Endodermal cell (in vitro differentiated cells): ENCODE measurements at regions not wholly inside any gene's neighbourhood (a gene's known extent, or its start where the extent isn't known, plus 50 kb on each side); places are given as distances from the start of the nearest gene placed in this dataset.

Experiments used
- DNase-seq: peaks from one replicate; pipeline ENCODE4 v3.0.0-alpha.2; 2017
- H3K27ac ChIP-seq: 2 replicates; pipeline ENCODE4 v1.5.1; 2013; ENCODE audit warnings: mild to moderate bottlenecking, low read depth, low read length, moderate library complexity
- H3K27me3 ChIP-seq: 2 replicates; pipeline ENCODE4 v1.6.1; 2013; ENCODE audit warnings: mild to moderate bottlenecking, low read length, moderate library complexity; ENCODE audit not compliant: insufficient read depth, control insufficient read depth, poor library complexity, severe bottlenecking
- H3K36me3 ChIP-seq: 2 replicates; pipeline ENCODE4 v1.7.0; 2013; ENCODE audit warnings: mild to moderate bottlenecking, low read length, moderate library complexity; ENCODE audit not compliant: control insufficient read depth, insufficient read depth
- H3K4me1 ChIP-seq: one replicate; pipeline ENCODE4 v1.7.0; 2013; ENCODE audit warnings: low read length; ENCODE audit not compliant: control insufficient read depth, insufficient read depth
- H3K4me3 ChIP-seq: 2 replicates; pipeline ENCODE4 v1.5.1; 2013; ENCODE audit warnings: mild to moderate bottlenecking, low read length, moderate library complexity
- H3K9ac ChIP-seq: 2 replicates; pipeline ENCODE4 v1.6.1; 2013; ENCODE audit warnings: mild to moderate bottlenecking, low read length, moderate library complexity; ENCODE audit not compliant: poor library complexity, severe bottlenecking; ENCODE audit errors: extremely low read depth
- H3K9me3 ChIP-seq: 2 replicates; pipeline ENCODE4 v1.6.1; 2013; ENCODE audit warnings: mild to moderate bottlenecking, low read length, moderate library complexity; ENCODE audit not compliant: control insufficient read depth
- H3K27ac Mint-ChIP-seq: 2 replicates; pipeline ENCODE4 v1.8.0; 2020; ENCODE audit warnings: mixed read lengths
- H3K27me3 Mint-ChIP-seq: 2 replicates; pipeline ENCODE4 v1.8.0; 2021; ENCODE audit warnings: mild to moderate bottlenecking, mixed read lengths; ENCODE audit not compliant: insufficient read depth
- H3K36me3 Mint-ChIP-seq: 2 replicates; pipeline ENCODE4 v1.8.0; 2020; ENCODE audit warnings: low read depth, mixed read lengths
- H3K4me1 Mint-ChIP-seq: 2 replicates; pipeline ENCODE4 v1.8.0; 2020; ENCODE audit warnings: mixed read lengths
- H3K4me3 Mint-ChIP-seq: 2 replicates; pipeline ENCODE4 v1.8.0; 2020; ENCODE audit warnings: mild to moderate bottlenecking, moderate library complexity, mixed read lengths
- H3K9me3 Mint-ChIP-seq: 2 replicates; pipeline ENCODE4 v1.8.0; 2020; ENCODE audit warnings: mild to moderate bottlenecking, mixed read lengths
- WGBS, 2 experiments: methylation state at CpG; one replicate each; pipeline versions ENCODE4 v1.1.5 to v1.1.7; 2013; ENCODE audit warnings: missing lambda C conversion rate in 2 of 2, mixed read lengths in 1 of 2; ENCODE audit not compliant: insufficient coverage in 1 of 2, insufficient read length in 1 of 2; 5-methylcytosine and 5-hydroxymethylcytosine counted together
- TF ChIP-seq, protein P1 (sequence below): fragments of 200-600 bp; sonication (generic); conservative IDR thresholded peaks from 2 replicates; pipeline ENCODE4 v1.5.0; 2021; ENCODE audit warnings: antibody characterized with exemption, mild to moderate bottlenecking

DNA sequence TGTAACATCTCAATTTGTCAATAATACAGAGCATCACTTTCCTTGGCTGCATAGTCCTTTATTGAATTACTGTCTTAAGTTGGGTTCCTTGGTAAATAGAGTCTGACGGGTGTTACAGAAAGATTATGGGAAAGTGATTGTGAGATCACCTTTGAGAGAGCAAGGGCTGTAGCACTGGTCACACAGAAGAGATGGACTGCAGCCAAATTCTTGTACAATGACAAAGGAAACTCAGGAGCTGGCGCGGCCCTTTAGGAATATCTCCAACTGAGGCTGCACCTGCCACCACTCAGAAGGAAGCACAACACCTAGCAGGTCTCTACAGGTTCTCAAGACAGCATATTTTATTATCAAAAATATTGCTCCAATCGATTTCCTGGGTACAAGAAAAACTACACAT lies 350.0 kb upstream of the ISL1 start:
- Mint-ChIP-seq H3K27me3 (peaks cover 8% of the 10 kb centered on the region), H3K4me1 (peaks cover 14% of the 10 kb centered on the region), H3K9me3 (no peaks in the 10 kb centered on the region), H3K4me3 (no peak overlapping the region), H3K27ac (no peak overlapping the region), H3K36me3 (no peaks in the 10 kb centered on the region)
- H3K4me1 ChIP-seq: no peaks in the 10 kb centered on the region
- no peak overlapping the region for H3K27ac ChIP-seq
- no peak for DNase-seq
- no peak overlapping the region for H3K9ac ChIP-seq
- H3K27me3 ChIP-seq: no peaks in the 10 kb centered on the region
- no peaks in the 10 kb centered on the region for H3K36me3 ChIP-seq
- WGBS, 2 experiments: 90 to 100% methylated on average over 3 to 4 of the region's 4 CpGs
- H3K9me3 ChIP-seq: no peaks in the 10 kb centered on the region
- TF ChIP-seq, protein P1, sequence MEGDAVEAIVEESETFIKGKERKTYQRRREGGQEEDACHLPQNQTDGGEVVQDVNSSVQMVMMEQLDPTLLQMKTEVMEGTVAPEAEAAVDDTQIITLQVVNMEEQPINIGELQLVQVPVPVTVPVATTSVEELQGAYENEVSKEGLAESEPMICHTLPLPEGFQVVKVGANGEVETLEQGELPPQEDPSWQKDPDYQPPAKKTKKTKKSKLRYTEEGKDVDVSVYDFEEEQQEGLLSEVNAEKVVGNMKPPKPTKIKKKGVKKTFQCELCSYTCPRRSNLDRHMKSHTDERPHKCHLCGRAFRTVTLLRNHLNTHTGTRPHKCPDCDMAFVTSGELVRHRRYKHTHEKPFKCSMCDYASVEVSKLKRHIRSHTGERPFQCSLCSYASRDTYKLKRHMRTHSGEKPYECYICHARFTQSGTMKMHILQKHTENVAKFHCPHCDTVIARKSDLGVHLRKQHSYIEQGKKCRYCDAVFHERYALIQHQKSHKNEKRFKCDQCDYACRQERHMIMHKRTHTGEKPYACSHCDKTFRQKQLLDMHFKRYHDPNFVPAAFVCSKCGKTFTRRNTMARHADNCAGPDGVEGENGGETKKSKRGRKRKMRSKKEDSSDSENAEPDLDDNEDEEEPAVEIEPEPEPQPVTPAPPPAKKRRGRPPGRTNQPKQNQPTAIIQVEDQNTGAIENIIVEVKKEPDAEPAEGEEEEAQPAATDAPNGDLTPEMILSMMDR: no peak
- no peak overlapping the region for H3K4me3 ChIP-seq

DNA sequence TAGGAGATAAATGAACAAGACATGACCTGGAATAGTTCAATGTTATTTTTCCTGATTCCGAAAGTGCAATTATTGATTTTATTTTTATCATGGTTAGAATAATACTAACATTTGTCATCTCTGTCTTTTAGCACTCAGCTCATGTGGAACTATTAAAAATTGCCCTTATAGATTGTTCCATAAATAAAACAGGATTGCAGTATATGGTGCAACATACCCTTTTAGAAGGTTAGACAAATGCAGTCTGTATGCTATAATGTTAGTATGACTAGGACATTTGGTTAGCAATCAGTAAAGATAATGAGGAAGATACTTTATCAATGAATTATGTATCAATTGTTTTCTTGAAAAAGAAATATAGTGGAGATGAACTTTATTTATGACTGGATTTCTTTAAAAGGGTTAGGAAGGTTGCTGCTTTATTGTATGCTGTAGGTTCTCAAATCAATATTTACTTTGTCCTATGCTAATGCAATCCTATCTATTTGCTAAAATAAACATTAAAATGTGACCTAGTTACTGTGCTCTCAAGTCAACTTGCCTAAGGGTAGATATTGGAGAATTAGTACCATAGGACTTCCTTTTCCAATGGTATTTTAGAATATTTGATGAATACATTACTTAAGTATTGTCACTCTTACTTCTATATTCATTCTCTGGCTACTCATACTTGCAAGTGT lies 348.9 kb upstream of the ISL1 start:
- no peaks in the 10 kb centered on the region for H3K4me1 ChIP-seq
- no peaks in the 10 kb centered on the region for H3K27me3 ChIP-seq
- H3K4me3 ChIP-seq: no peak overlapping the region
- no peak overlapping the region for H3K4me3 Mint-ChIP-seq
- no peak overlapping the region for H3K9ac ChIP-seq
- peaks cover 22% of the 10 kb centered on the region for H3K4me1 Mint-ChIP-seq
- H3K36me3 Mint-ChIP-seq: no peaks in the 10 kb centered on the region
- no peaks in the 10 kb centered on the region for H3K9me3 Mint-ChIP-seq
- TF ChIP-seq, protein P1: no peak
- no peaks in the 10 kb centered on the region for H3K36me3 ChIP-seq
- H3K27ac ChIP-seq: no peak overlapping the region
- WGBS, 2 experiments: 100% methylated on average over 1 of the region's 1 CpG; no CpG with 5 or more reads in 1 of the 2 experiments
- peaks cover 8% of the 10 kb centered on the region for H3K27me3 Mint-ChIP-seq
- no peaks in the 10 kb centered on the region for H3K9me3 ChIP-seq
- H3K27ac Mint-ChIP-seq: no peak overlapping the region
- no peak for DNase-seq

DNA sequence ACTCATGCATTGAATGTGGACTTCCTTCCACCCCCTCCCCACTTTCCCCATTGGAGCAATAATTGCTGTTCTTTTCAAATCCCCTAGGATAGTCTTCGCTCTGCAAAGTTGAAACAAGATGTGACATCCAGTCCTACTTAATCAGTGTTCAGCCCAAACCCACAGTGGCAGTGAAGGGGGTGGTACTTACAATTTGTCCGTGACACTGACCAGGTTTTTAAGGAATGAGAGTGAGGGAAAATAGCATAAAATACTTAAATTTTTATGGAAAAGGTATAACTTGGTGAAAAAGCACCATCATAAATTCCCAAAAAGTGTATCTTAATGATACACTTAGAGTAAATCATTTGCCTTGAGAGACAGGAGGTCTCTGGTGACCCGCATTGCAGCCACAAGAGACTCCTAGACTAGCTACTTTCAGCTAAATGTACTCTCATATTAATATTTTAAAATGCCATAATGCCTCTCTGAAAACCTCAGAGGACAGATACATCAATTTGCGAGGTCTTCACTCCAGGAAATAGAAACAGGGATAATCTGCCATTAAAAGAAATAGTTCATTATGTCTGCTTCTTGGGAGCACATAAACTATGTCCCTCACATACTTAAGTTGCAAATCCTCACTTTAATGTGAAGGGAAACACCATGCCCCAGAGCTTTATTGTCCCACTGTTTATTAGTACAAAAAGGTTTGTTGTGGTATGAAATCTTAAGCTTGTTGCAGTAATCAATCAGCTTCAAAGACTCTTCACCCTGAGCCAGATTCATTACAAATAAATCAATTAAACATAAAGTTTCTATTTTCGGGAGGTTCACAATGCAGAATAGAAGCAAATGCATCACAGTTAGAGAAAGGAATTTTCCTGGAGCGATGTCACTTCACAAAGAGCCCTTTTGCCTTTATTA lies 343.6 kb upstream of the ISL1 start:
- Histone ChIP-seq H3K9me3 (no peaks in the 10 kb centered on the region), H3K4me3 (no peak overlapping the region), H3K27ac (no peak overlapping the region), H3K36me3 (no peaks in the 10 kb centered on the region), H3K9ac (no peak overlapping the region), H3K27me3 (no peaks in the 10 kb centered on the region), H3K4me1 (no peaks in the 10 kb centered on the region)
- Mint-ChIP-seq H3K27me3 (no peaks in the 10 kb centered on the region), H3K9me3 (no peaks in the 10 kb centered on the region), H3K4me1 (peaks cover 18% of the 10 kb centered on the region), H3K27ac (no peak overlapping the region), H3K36me3 (no peaks in the 10 kb centered on the region), H3K4me3 (no peak overlapping the region)
- WGBS, 2 experiments: 93 to 100% methylated on average over 1 to 6 of the region's 6 CpGs
- no peak for DNase-seq
- TF ChIP-seq, protein P1: no peak
